ENCODE measurements at regions not wholly inside any gene's neighbourhood (a gene's known extent, or its start where the extent isn't known, plus 50 kb on each side); places are given as distances from the start of the nearest gene placed in this dataset.

DNA sequence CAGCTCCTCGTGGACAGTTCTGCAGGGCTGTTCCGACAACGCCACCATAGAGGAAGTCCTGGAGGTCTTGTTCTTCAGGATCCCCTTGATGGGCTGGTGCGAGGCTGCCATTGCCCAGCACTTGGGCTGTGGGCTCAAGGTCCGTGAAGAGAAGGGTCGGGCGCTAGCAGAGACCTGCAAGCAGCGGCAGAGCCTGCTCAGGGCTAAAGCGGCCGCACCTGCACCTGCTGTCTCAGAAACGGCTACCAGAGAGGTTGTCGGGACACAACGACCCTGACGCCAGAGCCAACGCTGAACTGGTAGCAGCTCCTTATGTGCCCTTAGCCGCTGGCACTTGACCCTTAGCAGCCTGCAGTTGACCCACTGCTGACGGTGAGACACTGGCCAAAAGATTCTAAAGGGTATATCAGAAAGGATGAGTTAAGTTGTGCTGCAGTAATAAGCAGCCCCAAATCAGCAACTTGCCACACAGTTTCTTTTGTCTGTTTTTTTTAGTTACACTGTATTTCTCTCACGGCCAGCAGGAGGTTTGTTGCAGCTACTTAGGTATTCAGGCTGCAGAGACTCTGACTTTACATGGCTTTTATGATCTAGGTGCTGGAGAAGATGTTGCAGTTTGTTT lies 55.5 kb upstream of the ST6GAL2 start:
- no peak for DNase-seq

DNA sequence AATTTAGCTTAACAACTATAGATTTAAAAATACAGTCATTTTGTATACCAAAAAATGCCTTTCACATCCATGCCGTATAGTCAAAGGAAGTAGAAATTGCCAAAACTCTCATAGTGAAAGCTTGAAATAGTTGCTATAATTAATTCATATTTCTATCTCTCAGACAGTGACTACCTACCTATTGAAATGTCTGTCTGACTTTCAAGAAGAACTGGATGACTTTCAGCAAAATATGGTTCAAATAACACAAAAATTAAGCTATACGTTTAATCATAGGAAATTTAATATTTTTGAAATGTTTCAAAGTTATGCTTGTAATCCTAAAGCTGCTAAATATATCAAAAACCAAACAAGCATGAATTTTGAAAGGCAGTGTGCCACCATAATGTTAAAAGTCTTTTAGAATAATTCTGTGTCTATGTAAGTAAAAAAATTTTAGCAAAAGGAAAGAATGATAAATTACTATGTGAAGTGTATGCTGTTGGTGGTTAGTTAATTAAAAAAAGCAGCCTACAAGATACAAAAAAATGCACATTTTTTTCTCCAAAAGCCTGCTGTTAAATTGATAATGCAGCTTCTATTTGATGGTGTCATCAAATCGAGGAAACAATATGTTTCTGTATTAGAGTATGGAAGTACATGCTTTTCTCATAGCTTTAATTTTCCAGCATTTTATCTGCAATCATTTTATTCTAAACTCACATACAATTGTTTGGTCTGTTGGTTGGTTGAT lies 57.7 kb upstream of the ST6GAL2 start:
- no peak for DNase-seq

DNA sequence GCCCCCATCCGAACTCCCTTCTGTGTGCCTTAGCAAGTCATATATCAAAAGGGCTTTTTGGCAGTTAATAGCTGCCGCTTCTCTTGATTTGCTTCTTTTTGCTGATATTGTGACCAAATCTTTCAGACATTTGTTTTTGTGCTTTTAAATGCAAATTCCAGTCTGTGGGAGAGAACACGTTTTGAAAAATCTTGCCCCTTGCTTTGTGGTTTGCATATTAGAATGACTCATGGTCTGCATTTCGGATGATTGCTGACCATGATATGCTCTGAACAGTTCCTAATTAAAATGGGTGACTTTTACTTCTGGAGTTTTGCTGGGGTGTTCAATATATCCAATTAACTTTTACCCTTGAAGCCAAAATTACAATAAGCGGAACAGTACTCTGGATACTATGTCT lies 58.2 kb upstream of the ST6GAL2 start:
- no peak for DNase-seq

DNA sequence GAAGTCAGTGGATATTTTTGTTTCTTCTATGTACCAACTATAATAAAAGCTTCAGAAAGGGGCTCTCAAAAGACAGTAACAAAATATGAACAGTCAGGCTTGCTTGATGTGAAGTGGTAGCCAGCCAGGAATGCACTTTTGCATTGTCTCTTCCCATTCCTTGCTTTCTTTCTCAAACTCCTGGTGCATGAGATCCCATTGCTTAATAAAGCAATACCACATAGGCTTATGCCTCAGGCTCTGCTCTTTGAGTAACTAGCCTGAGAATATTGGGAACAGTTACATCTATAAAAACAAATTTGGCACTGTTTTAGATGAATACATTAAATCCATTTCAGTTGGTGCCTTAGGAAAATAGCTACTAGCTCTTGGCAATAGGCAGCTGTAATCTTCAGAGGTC lies 62.6 kb upstream of the ST6GAL2 start:
- DNase-seq = no peak

DNA sequence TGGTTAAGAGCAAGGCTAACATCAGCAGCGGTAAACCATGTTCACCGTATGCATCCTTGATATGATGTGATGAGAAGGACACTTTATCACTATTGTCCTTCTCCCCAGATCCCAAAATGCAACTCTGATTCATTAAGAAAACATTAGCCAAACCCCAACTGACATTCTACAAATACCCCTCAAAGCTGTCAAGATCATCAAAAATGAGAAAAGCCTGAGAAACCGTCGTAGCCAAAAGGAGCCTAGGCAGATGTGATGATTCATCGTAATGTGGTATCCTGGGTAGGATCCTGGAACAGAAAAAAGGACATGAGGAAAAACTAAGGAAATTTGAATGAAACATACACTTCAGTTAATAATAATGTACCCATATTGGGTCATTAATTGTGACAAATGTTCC lies 67.3 kb upstream of the ST6GAL2 start:
- no peak for DNase-seq

DNA sequence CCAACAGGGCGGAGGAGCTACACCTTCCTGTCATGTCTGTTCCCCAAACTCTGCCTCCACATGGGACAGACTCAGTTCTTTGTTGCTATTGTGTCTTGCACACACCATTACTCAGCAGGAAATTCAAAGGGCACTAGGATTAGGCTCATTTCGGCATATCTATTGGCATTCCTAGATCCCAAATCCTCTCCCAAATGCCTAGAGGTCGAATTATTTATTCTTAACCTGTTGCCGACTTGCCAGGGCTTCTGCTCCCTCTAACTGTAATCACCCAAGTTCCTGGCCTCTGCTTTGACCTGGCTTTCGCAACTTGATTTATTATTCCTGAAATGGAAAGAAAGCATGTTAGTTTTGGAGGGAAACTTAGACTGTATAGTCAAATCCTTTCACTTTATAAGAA lies 67.8 kb upstream of the ST6GAL2 start:
- no peak for DNase-seq

DNA sequence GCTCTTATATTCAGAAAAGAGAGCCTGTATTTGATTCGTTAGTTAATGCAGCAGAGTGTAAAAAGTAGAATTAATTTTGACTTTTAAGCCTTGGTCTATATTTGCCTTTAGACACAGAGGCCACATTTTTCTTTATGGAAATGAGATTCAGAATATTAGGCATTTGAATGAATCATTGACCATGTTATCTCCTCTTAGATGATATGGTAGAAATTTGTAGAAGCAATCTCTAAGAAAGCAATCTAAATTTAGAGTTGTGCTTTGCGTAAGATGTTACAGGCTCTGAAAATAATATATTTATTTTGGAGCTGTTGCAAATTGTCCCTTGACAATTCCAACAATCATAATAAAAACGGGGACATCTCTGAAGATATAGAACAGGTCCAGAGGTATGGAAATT lies 68.3 kb upstream of the ST6GAL2 start:
- no peak for DNase-seq

DNA sequence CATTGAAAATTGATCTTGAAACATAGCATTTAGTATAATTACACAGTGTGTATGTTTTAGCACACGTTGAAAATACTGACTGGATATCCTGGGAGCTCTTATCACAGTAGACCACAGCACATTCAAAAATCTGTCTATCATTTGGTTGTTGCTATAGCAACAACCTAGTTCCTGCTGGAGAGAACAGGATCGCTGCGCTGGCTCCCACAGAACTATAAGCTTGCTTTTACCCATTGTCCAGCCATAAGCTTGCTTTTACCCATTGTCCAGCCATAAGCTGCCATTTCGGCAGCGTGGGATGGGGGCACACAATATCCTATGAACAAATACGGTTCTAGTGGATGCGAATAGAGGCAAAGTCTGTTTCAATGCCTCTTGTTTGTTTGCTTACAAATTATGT lies 70.4 kb upstream of the ST6GAL2 start:
- DNase-seq = no peak

DNA sequence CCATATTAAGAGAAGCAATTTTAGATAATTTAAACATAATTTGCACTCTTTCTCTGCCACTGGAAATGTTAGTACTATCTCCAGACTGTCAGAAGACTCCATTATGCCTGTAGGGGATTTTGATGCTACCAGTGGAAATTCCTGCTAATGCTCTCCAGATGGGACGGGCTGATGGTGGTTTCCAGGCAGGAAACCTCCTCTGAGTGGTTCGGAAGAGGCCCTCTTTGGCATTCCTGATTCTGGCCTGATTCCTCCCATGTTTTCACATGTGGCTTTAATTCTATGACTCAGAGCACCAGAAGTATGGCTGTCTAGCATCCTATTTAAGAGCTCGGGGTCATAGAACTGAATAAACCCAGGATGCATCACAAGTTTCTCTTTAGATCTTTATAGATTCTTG lies 70.9 kb upstream of the ST6GAL2 start:
- DNase-seq = no peak

DNA sequence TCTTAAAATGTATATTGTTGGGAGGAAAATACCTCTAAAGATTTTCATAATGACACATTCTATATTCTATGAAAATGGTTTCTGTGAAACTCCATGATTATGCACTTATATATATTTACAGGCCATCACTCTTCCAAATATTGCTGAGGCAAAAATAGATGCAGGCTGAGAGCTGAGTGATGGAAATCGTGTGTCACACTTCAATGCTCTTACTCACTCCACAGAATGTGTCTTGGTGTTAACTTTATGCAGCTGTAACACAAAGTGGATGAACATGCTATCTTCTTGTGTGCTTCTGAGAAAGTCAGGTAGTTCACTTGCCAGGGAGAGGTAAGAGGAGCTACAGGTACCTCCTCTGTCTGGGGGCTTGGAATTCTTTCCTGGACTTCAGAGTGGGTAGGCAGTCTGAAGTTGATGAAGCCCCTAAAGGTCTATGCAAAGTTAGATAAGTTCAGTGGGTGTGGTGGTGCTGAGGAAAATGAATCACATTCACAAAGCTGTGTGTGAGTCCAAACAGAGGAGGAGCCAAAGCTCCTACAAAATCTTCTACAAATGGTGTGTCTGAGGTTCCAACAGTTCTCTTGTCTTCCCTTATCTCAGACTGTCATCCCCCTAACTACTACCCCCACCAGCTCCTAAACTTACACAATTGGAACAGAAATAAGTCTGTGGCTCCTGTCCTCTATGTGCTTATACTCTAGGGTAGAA lies 74.2 kb upstream of the ST6GAL2 start:
- DNase-seq = no peak

DNA sequence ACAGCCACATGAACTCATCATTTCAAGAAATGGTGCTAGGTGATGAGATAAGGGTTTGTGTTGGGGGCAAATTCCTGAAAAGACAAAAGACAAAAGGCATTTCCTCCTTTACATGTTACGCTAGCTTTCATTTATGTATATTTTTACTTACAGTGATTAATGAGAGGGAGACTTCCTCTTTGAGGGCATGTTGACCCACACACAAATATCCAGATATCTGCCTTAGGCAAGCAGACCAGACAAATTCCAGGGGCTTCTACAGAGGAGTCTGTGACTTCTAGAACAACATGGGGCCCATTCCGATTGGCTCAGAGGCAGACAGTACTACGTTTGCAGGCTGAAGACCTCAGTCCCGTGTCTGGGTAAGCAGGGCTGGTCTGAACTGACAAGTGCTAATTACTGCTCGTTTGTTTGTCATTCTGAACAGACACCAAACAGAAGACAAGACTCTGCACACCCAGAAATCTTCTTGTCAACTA lies 74.8 kb upstream of the ST6GAL2 start:
- DNase-seq = no peak

DNA sequence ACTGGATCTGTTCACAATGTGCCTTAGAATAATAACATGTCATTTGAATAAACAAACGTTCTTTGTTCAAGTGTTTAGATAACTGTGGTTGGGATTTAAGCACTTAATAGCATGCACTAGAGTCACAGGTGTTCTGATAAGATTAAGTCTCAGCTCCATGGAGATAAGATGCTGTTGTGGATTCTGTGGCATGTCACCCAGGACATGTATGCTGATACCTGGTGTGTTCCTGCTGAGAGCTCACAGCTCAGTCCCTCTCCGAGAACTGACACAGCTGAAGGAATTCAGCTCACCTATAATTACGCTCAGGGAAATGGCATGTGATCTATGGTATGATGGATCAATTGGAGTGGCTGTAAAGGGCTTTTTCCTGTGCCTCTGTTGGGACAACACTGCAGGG lies 75.4 kb upstream of the ST6GAL2 start:
- no peak for DNase-seq

DNA sequence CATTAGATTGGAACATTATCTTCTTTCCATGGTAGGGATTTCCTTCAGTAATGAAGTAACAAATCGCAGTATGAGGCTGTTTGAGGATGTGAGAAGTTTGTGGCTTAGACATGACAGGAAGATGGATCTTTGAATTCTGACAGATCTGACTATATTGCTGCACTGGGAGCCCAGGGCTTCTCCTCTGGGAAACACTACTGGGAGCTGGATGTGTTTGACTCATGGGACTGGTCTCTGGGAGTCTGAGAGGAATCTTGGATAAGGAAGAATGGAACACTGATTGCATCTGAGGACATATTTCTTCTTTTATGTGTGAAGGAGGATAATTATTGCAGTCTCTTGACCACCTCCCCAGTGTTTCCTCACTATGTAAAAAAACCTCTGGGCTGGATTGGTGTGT lies 77.2 kb upstream of the ST6GAL2 start:
- no peak for DNase-seq

DNA sequence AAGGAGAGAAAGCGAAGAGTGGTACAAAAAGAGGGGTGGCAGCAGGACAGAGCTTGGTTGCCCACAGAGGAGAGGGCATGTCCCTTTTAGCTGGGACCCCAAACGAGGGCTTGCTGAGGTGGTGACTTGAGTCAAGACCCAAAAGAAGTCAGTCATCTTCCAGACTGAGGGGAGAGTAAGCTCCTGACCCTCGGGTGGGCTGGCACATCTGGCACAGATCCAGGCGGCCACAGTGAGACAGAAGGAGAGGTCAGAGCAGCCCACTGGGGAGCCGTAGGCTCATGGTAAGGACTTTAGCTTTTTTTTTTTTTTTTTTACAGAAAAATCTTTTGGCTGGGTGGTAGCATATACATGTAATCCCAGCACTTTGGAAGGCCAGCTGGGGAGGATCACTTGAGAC lies 77.9 kb upstream of the ST6GAL2 start:
- no peak for DNase-seq

DNA sequence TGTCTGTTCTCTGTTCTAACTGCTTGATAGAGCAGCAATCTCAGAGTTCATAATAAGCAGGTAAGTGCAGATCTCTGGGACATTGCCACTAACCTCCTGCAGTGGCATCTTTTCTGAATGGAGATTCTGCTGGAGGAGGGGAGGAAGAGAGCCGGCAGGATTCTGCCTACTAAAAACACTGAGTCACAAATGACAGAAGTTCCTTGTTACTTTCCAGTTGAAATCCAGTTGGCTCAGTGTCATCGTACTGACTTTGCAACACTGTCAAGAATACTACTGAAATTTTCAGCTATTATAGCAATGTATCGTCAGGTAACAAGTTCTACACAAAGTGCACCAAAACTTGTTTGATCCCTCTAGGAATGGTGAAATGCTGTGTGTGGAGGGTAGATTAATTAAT lies 79.6 kb upstream of the ST6GAL2 start:
- no peak for DNase-seq

DNA sequence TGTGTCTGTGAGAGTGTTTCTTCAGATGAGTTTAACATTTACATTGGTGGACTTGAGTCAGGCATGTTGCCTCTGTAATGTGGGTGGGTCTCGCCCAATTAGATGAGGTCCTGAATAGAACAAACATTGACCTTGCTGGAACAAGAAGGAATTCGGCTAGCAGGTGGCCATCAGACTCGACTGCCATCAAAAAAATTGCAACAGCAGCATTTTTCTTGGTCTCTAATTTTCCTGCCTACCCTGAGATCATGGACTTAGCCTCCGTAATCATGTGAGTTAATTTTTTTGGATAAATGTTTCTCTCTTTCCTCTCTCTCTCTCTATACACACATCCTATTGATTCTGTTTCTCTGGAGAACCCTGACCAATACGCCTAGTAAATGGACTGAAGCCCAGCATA lies 83.8 kb upstream of the ST6GAL2 start:
- DNase-seq = no peak

DNA sequence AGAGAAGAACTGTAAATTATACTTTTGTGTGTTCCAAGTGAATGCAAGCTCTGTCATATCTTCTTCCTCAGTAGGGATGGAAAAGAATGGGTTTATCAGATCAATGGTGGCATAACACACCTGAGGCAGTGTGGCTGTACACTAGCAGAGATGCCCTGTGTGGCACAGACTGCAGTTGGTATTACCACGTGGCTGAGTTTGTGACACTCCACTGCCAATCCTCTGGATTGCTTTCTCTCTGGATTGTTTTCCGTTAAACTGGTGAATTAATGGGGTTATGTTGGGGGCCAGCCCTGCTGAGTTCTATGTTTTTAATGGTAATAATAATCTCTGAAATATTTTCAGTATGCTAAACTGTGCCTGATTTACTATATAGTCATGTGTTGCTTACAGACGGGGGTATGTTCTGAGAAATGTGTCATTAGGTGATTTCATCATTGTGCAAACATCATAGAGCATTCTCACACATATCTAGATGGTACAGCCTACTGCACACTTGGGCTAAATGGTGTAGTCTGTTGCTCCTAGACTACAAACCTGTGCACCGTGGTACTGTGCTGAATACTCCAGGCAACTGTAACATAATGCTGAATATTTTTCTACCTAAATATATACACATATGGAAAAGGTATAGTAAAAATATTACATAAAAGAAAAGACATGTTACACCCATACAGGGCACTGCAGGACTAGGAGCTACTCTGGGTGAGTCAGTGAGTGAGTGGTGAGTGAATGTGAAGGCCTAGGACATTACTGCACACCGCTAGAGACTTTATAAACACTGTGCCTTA lies 84.7 kb upstream of the ST6GAL2 start:
- DNase-seq = no peak

DNA sequence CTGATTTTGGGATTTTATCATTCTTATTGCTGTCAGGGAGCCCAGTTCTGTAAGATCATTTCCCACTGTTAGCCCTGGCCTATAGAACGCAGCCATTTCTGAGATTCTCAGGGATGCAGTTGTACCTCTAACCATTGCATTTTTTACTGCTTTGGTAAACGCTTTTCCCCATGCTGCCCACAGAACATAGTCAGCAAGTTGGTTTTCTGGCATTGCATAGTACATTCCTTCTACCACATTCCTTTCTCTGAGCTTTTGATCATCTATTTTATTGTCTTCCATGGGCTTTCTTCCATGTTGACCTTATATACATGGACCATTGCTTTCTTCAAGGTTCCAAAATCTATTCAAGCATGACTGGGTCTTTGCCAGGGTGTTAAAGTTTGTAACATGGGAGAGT lies 86.8 kb upstream of the ST6GAL2 start:
- DNase-seq = no peak

DNA sequence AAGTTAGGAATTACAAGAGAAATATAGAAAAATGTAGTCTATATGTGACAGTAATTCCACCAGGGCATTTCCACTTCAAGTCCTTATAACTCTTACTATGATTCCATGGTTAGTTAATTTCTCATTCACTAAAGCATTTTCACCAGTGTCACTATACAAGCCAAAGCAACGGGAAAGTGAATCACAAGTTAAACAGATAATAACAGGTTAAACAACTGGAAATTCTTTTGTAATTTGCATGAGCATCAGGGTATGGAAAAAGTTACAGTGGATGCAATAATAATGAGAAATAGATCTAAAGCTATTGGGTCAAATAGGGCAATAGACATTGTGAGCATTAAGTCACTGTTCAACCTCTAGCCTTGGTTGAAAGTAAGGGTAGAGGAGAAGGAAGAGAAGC lies 88.9 kb upstream of the ST6GAL2 start:
- no peak for DNase-seq

DNA sequence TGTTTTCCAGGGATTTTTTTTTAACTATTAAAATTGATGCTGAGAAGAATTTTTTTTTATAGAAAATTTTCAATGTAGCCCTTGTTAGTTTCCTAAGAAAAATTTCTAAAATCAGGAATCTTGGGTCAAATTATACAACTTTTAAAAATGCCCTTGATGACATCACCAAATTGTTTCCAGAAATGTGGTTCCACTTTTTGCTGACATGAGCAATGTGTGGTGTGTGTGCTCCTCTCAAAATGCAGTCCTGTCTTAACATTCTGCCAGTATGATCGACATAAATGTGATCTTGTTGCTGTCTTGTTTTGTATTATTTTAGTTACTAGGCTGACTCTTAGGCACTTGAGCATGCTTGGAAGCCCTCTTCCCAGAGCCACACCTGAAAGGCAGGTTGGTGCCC lies 89.7 kb upstream of the ST6GAL2 start:
- no peak for DNase-seq

DNA sequence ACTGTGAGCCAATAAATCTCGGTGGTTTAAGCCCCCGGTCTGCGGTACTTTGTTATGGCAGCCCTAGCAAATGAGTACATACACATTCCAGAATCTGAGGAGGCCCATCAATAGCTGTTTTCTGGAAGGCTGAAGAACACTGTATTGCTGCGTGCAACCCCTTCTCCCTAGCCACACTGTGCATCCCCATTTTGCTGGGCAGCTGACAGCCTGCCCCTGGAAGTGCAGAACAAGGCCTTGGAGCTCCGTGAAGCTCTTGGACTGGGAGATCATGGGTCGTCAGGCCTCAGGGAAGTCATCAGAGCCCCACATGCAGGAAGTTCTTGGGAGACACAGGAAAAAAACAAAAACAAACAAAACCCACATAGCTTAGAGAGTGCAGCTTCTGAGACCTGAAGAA lies 90.6 kb upstream of the ST6GAL2 start:
- no peak for DNase-seq

DNA sequence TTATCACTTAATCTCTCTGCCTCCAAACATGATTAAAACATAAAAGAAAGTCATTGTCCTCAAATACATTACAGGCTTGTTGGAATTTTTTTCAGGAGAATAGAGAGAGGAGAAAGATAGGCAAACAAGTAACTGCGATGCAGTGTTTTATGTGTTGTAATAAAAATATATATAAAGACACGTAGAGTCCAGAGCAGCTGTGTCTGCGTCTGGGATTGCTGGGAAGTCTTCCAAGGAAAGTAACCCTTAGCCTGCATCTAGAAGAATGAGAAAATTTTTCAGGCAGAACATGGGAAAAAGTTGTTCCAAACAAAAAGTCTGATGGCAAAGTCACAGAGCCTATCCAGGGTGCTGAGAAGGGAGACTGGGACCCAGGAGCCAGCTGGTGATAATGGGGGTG lies 91.8 kb upstream of the ST6GAL2 start:
- DNase-seq = no peak

DNA sequence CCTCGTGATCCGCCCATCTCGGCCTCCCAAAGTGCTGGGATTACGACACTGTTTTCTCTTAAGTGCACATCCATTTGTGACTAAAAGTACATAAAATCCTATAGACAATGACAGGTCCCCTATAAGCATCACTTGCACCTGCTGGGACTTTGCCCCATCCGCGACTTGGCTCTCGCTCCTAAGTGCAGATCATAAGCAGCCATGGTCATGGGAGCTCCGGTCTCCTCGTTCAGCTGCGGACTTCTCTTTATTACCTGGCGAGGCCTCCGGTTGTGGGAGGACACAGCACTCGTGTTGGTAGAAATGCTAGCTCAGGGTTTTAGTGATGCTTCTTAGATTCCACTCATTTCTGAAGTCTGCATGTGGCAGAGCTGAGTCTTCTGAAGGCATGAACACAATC lies 92.7 kb upstream of the ST6GAL2 start:
- no peak for DNase-seq

DNA sequence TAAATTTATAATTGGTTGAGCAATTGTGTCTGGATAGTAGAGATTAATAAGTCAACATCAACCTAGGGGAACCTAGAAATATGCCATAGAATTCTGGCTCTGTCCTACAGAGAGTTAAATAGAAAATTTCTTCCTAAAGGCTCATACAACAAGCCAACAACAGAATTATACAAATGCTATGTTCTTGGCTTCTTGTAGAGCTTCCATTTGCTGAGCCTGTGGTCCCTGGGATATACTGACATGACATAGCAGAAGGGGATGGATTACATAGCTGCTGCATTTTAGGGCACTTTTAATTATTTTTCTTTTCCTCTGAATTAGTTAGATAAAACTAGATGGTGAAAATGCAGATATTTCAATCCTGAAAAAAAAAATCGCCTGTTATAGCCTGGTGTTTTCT lies 95.5 kb upstream of the ST6GAL2 start:
- DNase-seq = no peak
